Dendritic cell treated with granulocyte-macrophage colony-stimulating factor and Interleukin-4, amounts not matched to agents 40 ng/mL and 50 ng/mL, for 4 days (primary cell): ENCODE measurements at regions not wholly inside any gene's neighbourhood (a gene's known extent, or its start where the extent isn't known, plus 50 kb on each side); places are given as distances from the start of the nearest gene placed in this dataset.
"Not testable (repeated sequence)": the region's sequence is repeated elsewhere in the genome, so short reads cannot be mapped to it uniquely, and the experiment has no call there.

ENCODE experiments used
- H3K27ac Mint-ChIP-seq: one replicate; pipeline ENCODE4 v1.8.0; 2022; ENCODE audit warnings: mild to moderate bottlenecking, mixed read lengths
- H3K27me3 Mint-ChIP-seq: one replicate; pipeline ENCODE4 v1.8.0; 2022; ENCODE audit warnings: mild to moderate bottlenecking, mixed read lengths
- H3K36me3 Mint-ChIP-seq: one replicate; pipeline ENCODE4 v1.8.0; 2022; ENCODE audit warnings: low read depth, mixed read lengths
- H3K4me1 Mint-ChIP-seq: one replicate; pipeline ENCODE4 v1.8.0; 2022; ENCODE audit warnings: low read depth, mixed read lengths
- H3K4me3 Mint-ChIP-seq: one replicate; pipeline ENCODE4 v1.8.0; 2022; ENCODE audit warnings: mild to moderate bottlenecking, moderate library complexity, mixed read lengths
- H3K9me3 Mint-ChIP-seq: one replicate; pipeline ENCODE4 v1.8.0; 2022; ENCODE audit warnings: mixed read lengths
- intact Hi-C: fragments of 100-400 bp; cut with micrococcal nuclease; formaldehyde crosslinking; loops from one replicate; pipeline ENCODE4 v1.15.0; 2022

DNA sequence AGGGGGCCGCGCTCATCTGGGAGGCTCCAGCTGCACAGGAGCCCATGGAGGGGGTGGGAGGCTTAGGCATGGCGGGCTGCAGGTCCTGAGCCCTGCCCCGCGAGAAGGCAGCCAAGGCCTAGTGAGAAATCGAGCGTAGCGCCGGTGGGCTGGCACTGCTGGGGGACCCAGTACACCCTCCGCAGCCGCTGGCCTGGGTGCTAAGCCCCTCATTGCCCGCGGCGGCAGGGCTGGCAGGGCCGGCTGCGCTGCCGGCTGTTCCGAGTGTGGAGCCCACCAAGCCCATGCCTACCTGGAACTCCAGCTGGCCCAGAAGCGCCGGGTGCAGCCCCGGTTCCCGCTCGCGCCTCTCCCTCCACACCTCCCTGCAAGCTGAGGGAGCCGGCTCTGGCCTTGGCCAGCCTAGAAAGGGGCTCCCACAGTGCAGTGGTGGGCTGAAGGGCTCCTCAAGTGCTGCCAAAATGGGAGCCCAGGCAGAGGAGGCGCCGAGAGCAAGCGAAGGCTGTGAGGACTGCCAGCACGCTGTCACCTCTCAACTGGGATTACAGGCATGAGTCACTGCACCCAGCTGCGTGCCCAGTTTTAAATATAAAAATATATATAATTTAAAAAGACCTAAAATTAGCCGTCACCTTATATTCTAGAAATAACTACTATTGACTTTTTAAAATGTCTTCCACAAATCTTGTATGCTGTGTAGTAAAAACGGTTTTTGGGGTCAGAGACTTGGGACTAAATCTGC, 56.9 kb upstream of the GOT2 start:
- H3K36me3 Mint-ChIP-seq, H3K27me3 Mint-ChIP-seq, H3K9me3 Mint-ChIP-seq, H3K4me1 Mint-ChIP-seq, intact Hi-C loops, H3K4me3 Mint-ChIP-seq, H3K27ac Mint-ChIP-seq: not testable (repeated sequence)

DNA sequence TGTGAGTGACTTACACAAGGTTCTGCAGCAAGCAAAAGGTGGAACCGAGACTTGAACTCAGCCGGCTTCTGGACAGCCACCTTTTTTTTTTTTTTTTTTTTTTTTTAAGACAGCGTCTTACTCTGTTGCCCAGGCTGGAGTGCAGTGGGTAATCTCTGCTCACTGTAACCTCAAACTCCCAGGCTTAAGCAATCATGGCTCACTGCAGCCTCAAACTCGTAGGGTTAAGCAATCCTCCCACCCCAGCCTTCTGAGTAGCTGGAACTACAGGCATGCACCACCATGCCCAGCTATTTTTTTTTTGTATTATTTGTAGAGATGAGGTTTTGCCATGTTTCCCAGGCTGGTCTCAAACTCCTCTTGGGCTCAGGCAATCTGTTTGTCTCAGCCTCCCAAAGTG, 55.2 kb upstream of the GOT2 start:
- no peaks in the 10 kb centered on the region for H3K36me3 Mint-ChIP-seq
- H3K4me1 Mint-ChIP-seq, result no peaks in the 10 kb centered on the region
- H3K4me3 Mint-ChIP-seq, result no peak overlapping the region
- intact Hi-C loops, result no loop called here
- peaks cover 6% of the 10 kb centered on the region for H3K27me3 Mint-ChIP-seq
- H3K27ac Mint-ChIP-seq, result no peak overlapping the region
- H3K9me3 Mint-ChIP-seq, result no peaks in the 10 kb centered on the region
